Lung (tissue), 11 donors: ENCODE measurements at regions not wholly inside any gene's neighbourhood (a gene's known extent, or its start where the extent isn't known, plus 50 kb on each side); places are given as distances from the start of the nearest gene placed in this dataset.

Experiments
- ATAC-seq: fragments of 200-7000 bp; cut with Tn5 transposase; one replicate; pipeline ENCODE4 v1.9.1; 2020; ENCODE audit warnings: moderate number of reproducible peaks; ENCODE audit not compliant: insufficient read depth, low FRiP score
- DNase-seq, 3 donors: peaks; one replicate each; pipeline ENCODE4 v3.0.0-alpha.2; 2013 to 2017
- H3K27ac ChIP-seq, 2 donors: one replicate each; pipeline ENCODE4 v1.5.1; 2013; ENCODE audit warnings: mild to moderate bottlenecking in 2 of 2, moderate library complexity in 2 of 2, control low read depth in 1 of 2, inconsistent platforms in 1 of 2, low read depth in 1 of 2, low read length in 1 of 2
- H3K27me3 ChIP-seq, 3 donors: one replicate each; pipeline ENCODE4 v1.5.1; 2013; ENCODE audit warnings: low read length in 2 of 3; ENCODE audit not compliant: control insufficient read depth in 3 of 3, insufficient read depth in 3 of 3
- H3K36me3 ChIP-seq, 4 donors: one replicate each; pipeline ENCODE4 v1.5.1; 2013; ENCODE audit warnings: low read length in 4 of 4, mild to moderate bottlenecking in 1 of 4, moderate library complexity in 1 of 4; ENCODE audit not compliant: control insufficient read depth in 4 of 4, insufficient read depth in 4 of 4
- H3K4me1 ChIP-seq, 5 donors: one replicate each; pipeline ENCODE4 v1.5.1; 2013; ENCODE audit warnings: low read length in 5 of 5, mild to moderate bottlenecking in 2 of 5, moderate library complexity in 1 of 5; ENCODE audit not compliant: control insufficient read depth in 5 of 5, insufficient read depth in 5 of 5
- H3K4me3 ChIP-seq: one replicate; pipeline ENCODE4 v1.5.1; 2013; ENCODE audit warnings: mild to moderate bottlenecking, control low read depth, moderate library complexity
- H3K9ac ChIP-seq, 2 donors: one replicate each; pipeline ENCODE4 v1.5.1; 2013; ENCODE audit warnings: low read length in 2 of 2, control low read depth in 1 of 2; ENCODE audit not compliant: insufficient read depth in 1 of 2
- H3K9me3 ChIP-seq, 4 donors: one replicate each; pipeline ENCODE4 v1.5.1; 2013; ENCODE audit warnings: low read length in 3 of 4, mild to moderate bottlenecking in 1 of 4, moderate library complexity in 1 of 4; ENCODE audit not compliant: control insufficient read depth in 4 of 4, insufficient read depth in 3 of 4
- WGBS, 2 donors: extraction: QIAGEN DNeasy Blood & Tissue Kit; methylation state at CpG; one replicate each; pipeline ENCODE4 v1.1.7; 2013; 5-methylcytosine and 5-hydroxymethylcytosine counted together
- TF ChIP-seq, protein P1 (sequence below): IDR thresholded peaks from 2 replicates; pipeline ENCODE4 v1.5.1; 2012; ENCODE audit warnings: mild to moderate bottlenecking; ENCODE audit errors: control extremely low read depth, extremely low read depth
- donor health status: control.
- donor health status: control.
- donor health status: Bipolar disorder and iron deficiency.
- donor health status: healthy.
- donor health status: DM: yes; HTN: yes; CAD: no.

DNA sequence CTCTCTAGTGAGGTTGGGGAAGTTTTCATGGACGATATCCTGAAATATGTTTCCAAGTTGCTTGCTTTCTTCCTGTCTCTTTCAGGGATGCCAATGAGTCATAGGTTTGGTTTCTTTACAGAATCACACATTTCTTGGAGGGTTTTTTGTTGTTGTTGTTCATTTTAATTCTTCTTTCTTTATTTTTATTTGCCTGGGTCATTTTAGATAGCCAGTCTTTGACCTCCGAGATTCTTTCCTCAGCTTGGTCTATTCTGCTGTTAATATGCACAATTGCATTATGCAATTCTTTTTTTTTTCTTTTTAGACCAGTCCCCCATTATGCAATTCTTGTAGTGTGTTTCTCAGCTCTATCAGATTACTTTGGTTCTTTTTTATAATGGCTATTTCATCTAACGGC is 338.9 kb downstream of the AEBP2 start:
- no peak overlapping the region for H3K4me3 ChIP-seq
- TF ChIP-seq, protein P1, sequence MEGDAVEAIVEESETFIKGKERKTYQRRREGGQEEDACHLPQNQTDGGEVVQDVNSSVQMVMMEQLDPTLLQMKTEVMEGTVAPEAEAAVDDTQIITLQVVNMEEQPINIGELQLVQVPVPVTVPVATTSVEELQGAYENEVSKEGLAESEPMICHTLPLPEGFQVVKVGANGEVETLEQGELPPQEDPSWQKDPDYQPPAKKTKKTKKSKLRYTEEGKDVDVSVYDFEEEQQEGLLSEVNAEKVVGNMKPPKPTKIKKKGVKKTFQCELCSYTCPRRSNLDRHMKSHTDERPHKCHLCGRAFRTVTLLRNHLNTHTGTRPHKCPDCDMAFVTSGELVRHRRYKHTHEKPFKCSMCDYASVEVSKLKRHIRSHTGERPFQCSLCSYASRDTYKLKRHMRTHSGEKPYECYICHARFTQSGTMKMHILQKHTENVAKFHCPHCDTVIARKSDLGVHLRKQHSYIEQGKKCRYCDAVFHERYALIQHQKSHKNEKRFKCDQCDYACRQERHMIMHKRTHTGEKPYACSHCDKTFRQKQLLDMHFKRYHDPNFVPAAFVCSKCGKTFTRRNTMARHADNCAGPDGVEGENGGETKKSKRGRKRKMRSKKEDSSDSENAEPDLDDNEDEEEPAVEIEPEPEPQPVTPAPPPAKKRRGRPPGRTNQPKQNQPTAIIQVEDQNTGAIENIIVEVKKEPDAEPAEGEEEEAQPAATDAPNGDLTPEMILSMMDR: no peak
- H3K27me3 ChIP-seq: no peaks in the 10 kb centered on the region
- no peak overlapping the region for H3K27ac ChIP-seq
- ATAC-seq (no peak), DNase-seq (peak in 2 of 3 donors; percentile 3 to 30)
- peaks cover 0 to 3% (median 0%) of the 10 kb centered on the region in 4 donors for H3K9me3 ChIP-seq
- H3K9ac ChIP-seq: no peak overlapping the region
- H3K36me3 ChIP-seq: no peaks in the 10 kb centered on the region
- WGBS, 2 donors: 21 to 45% methylated on average over 3 of the region's 3 CpGs
- H3K4me1 ChIP-seq: no peaks in the 10 kb centered on the region

DNA sequence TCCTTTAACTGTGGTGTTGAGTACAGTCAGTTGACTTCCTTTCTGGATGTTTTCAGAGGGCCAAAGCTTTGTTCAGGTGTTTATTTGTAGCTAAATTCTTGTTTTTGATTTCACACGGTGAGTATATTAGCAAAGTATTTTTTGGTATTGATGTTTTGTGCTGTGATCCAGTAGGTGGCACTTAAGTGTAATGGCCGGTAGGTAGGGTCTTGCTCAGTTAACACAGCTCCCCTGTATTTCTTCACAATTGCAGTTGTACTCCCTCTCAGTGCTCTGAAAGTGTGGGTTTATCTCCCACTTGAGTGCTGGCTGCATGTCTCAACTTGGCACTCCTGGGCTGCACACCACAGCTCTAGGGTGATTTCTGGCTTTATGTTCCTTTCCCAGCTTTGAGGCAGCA is 339.5 kb downstream of the AEBP2 start:
- no peak overlapping the region for H3K4me3 ChIP-seq
- H3K9ac ChIP-seq: no peak overlapping the region
- H3K27ac ChIP-seq: no peak overlapping the region
- no peaks in the 10 kb centered on the region for H3K27me3 ChIP-seq
- 60 to 62% methylated on average over 2 of the region's 2 CpGs for WGBS, 2 donors
- TF ChIP-seq, protein P1: no peak
- DNase-seq (peak in 1 of 3 donors; percentile 18), ATAC-seq (peak; percentile 7)
- no peaks in the 10 kb centered on the region for H3K4me1 ChIP-seq
- H3K36me3 ChIP-seq: no peaks in the 10 kb centered on the region
- H3K9me3 ChIP-seq: peaks cover 0 to 3% (median 0%) of the 10 kb centered on the region in 4 donors

DNA sequence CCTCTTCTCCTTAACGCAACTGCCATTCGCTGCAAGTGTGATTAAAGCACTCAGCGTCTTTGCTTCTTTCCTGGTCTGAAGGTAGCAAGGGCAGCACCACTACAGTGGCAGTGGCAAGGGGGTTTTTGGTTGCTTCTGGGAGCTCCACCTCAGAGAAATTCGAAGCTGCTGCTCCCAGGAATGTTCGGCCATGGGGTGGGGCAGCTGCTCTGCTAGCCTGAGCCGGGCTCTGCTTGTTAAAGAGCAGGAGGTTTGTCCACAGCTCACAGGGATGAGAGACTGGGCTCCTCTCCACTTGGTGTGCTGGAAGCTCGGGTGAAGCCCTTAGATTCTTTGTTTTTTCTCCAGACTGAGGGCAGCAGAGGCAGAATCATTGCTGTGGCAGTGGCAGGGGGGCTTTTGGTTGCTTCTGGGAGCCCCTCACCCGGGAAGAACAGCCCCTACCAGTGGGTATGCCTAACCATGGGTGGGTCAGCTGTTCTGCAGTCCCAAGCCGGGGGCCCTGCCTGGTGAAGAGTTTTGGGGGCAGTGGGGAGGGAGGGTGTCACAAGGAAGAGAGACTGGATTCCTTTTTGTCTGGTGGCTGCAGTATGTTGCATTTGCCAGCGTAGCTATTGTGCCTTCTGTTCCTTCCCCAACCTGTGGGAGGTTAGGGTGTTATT is 340.2 kb downstream of the AEBP2 start:
- Histone ChIP-seq H3K27ac (no peak overlapping the region), H3K9me3 (peaks cover 0 to 3% (median 0%) of the 10 kb centered on the region in 4 donors), H3K9ac (no peak overlapping the region), H3K4me1 (no peaks in the 10 kb centered on the region), H3K4me3 (no peak overlapping the region), H3K27me3 (no peaks in the 10 kb centered on the region), H3K36me3 (no peaks in the 10 kb centered on the region)
- WGBS, 2 donors: 66 to 87% methylated on average over 10 of the region's 10 CpGs
- ATAC-seq: no peak
- peak; percentile 21 to 44 (median 31) for DNase-seq
- TF ChIP-seq, protein P1: no peak

DNA sequence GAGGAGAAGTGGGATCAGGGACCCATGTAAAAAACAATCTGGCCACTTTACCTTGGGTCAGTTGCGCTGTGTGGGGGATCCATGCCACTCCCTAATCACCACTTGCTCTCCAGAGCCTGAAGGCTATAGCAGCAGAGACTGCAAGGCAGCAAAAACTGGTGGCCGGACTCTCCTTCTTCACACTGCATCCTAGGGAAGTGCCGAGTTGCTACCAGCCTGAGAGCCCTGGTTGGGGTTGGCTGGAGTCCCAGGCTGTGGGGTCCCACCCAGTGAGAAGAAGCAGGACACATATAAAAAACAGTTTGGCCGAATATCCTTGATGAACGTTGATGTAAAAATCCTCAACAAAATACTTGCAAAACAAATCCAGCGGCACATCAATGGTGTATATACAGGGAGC is 341.2 kb downstream of the AEBP2 start:
- no peak for DNase-seq
- no peaks in the 10 kb centered on the region for H3K36me3 ChIP-seq
- ATAC-seq: no peak
- H3K9me3 ChIP-seq: peaks cover 0 to 3% (median 0%) of the 10 kb centered on the region in 4 donors
- TF ChIP-seq, protein P1: no peak
- H3K9ac ChIP-seq: no peak overlapping the region
- H3K27me3 ChIP-seq: no peaks in the 10 kb centered on the region
- no peak overlapping the region for H3K27ac ChIP-seq
- WGBS, 2 donors: 73 to 86% methylated on average over 6 of the region's 6 CpGs
- no peaks in the 10 kb centered on the region for H3K4me1 ChIP-seq
- no peak overlapping the region for H3K4me3 ChIP-seq
